HEK293 (cell line): ENCODE measurements at regions not wholly inside any gene's neighbourhood (a gene's known extent, or its start where the extent isn't known, plus 50 kb on each side); places are given as distances from the start of the nearest gene placed in this dataset.

Experiments
- CTCF ChIP-seq: fragments of 450-650 bp; formaldehyde crosslinking; IDR thresholded peaks from 2 replicates; pipeline ENCODE4 v1.5.1; 2016; ENCODE audit warnings: missing biosample characterization, missing genetic modification characterization
- PATZ1 ChIP-seq: fragments of 450-650 bp; formaldehyde crosslinking; IDR thresholded peaks from 2 replicates; pipeline ENCODE4 v1.5.1; 2016; ENCODE audit warnings: missing biosample characterization, missing genetic modification characterization
- ZBTB20 ChIP-seq: fragments of 450-650 bp; formaldehyde crosslinking; IDR thresholded peaks from 2 replicates; pipeline ENCODE4 v1.5.1; 2016; ENCODE audit warnings: missing biosample characterization, missing genetic modification characterization
- ZSCAN30 ChIP-seq: fragments of 450-650 bp; IDR thresholded peaks from 2 replicates; pipeline ENCODE4 v1.5.1; 2018; ENCODE audit warnings: missing biosample characterization, mild to moderate bottlenecking, missing genetic modification characterization, moderate library complexity

GRCh38 chr17:71658996-71659395, 461.8 kb upstream of the SOX9 start:
- no peak for TF ChIP-seq CTCF (tag by site-specific recombination)
- TF ChIP-seq PATZ1 (tag by site-specific recombination), result no peak
- no peak for TF ChIP-seq ZSCAN30 (tag by site-specific recombination)
- TF ChIP-seq ZBTB20 (tag by site-specific recombination), result no peak
